ENCODE measurements at regions not wholly inside any gene's neighbourhood (a gene's known extent, or its start where the extent isn't known, plus 50 kb on each side); places are given as distances from the start of the nearest gene placed in this dataset.

GRCh38 chr15:61524545-61524944, 295.4 kb upstream of the RORA start:
- Histone ChIP-seq H2AFZ (ENCODE audit: low read depth, low read length, poor library complexity, severe bottlenecking) (no peak overlapping the region), H3K4me1 (ENCODE audit: control insufficient read depth in 1 of 2, insufficient read depth in 2 of 2, low read length in 2 of 2) (no peaks in the 10 kb centered on the region), H3K27me3 (ENCODE audit: insufficient read depth, low read length) (no peaks in the 10 kb centered on the region), H4K20me1 (ENCODE audit: insufficient read depth) (no peaks in the 10 kb centered on the region), H3K4me2 (ENCODE audit: low read length) (no peak overlapping the region), H3K27ac (ENCODE audit: low read depth, low read length) (no peak overlapping the region), H3K9me2 (ENCODE audit: insufficient read depth) (no peaks in the 10 kb centered on the region), H3K79me2 (ENCODE audit: insufficient read depth, low read length) (no peaks in the 10 kb centered on the region), H3K4me3 (replicated peaks in 1 of 2; ENCODE audit: low read depth in 1 of 2, low read length in 2 of 2) (no peak overlapping the region), H3K36me3 (ENCODE audit: control insufficient read depth in 1 of 2, insufficient read depth in 2 of 2, low read length in 2 of 2) (no peaks in the 10 kb centered on the region), H3K9me3 (ENCODE audit: control insufficient read depth in 1 of 2, insufficient read depth in 1 of 2, low read depth in 1 of 2, low read length in 2 of 2) (no peaks in the 10 kb centered on the region; a peak in 1 of 4 replicates), H3K9ac (ENCODE audit: low read length) (no peak overlapping the region)
- POLR2A ChIA-PET, result no interaction called here
- ATAC-seq, result no peak
- CTCF ChIA-PET, result no interaction called here
- intact Hi-C loops (cut with micrococcal nuclease), result no loop called here
- RAD21 ChIA-PET (ENCODE audit: low non-redundant PET in 1 of 2, low total read pairs in 2 of 2, uncharacterized antibody in 2 of 2, unreplicated experiment in 2 of 2), result no interaction called here
- no peak for TF ChIP-seq POLR2A (IDR thresholded peaks at IDR 0.05; ENCODE audit: borderline replicate concordance, extremely low read depth, insufficient read depth, insufficient read length)
- TF ChIP-seq SP1 (IDR thresholded peaks at IDR 0.05; ENCODE audit: low read depth), result no peak
- no peak for TF ChIP-seq CEBPB (IDR thresholded peaks at IDR 0.05; ENCODE audit: low read depth)
- BruUV-seq (replicated peaks), result no TSS peak
- DNase-seq (ENCODE audit: low read depth, low spot score), result no peak

GRCh38 chr15:61524086-61524485, 295.0 kb upstream of the RORA start:
- Histone ChIP-seq H3K4me1 (ENCODE audit: control insufficient read depth in 1 of 2, insufficient read depth in 2 of 2, low read length in 2 of 2) (no peaks in the 10 kb centered on the region), H3K4me2 (ENCODE audit: low read length) (no peak overlapping the region), H4K20me1 (ENCODE audit: insufficient read depth) (no peaks in the 10 kb centered on the region), H2AFZ (ENCODE audit: low read depth, low read length, poor library complexity, severe bottlenecking) (no peak overlapping the region), H3K79me2 (ENCODE audit: insufficient read depth, low read length) (no peaks in the 10 kb centered on the region), H3K9me2 (ENCODE audit: insufficient read depth) (no peaks in the 10 kb centered on the region), H3K9ac (ENCODE audit: low read length) (no peak overlapping the region), H3K36me3 (ENCODE audit: control insufficient read depth in 1 of 2, insufficient read depth in 2 of 2, low read length in 2 of 2) (no peaks in the 10 kb centered on the region), H3K9me3 (ENCODE audit: control insufficient read depth in 1 of 2, insufficient read depth in 1 of 2, low read depth in 1 of 2, low read length in 2 of 2) (no peaks in the 10 kb centered on the region; a peak in 1 of 4 replicates), H3K27ac (ENCODE audit: low read depth, low read length) (no peak overlapping the region), H3K4me3 (replicated peaks in 1 of 2; ENCODE audit: low read depth in 1 of 2, low read length in 2 of 2) (no peak overlapping the region), H3K27me3 (ENCODE audit: insufficient read depth, low read length) (no peaks in the 10 kb centered on the region)
- DNase-seq (ENCODE audit: low read depth, low spot score), result no peak
- TF ChIP-seq RAD21 (IDR thresholded peaks at IDR 0.05; ENCODE audit: low read depth) (no peak), POLR2A (IDR thresholded peaks at IDR 0.05; ENCODE audit: borderline replicate concordance, extremely low read depth, insufficient read depth, insufficient read length) (no peak), JUND (IDR thresholded peaks at IDR 0.05) (no peak), SRF (IDR thresholded peaks at IDR 0.05; ENCODE audit: low read depth) (no peak), ATF3 (IDR thresholded peaks at IDR 0.05) (no peak), REST (IDR thresholded peaks at IDR 0.05; ENCODE audit: low read depth) (no peak), FOSL1 (IDR thresholded peaks at IDR 0.05; ENCODE audit: low read depth) (no peak), TCF7L2 (IDR thresholded peaks at IDR 0.05; ENCODE audit: borderline replicate concordance, extremely low read depth, insufficient read depth, insufficient read length) (no peak), CEBPB (IDR thresholded peaks at IDR 0.05; ENCODE audit: low read depth) (no peak), YY1 (IDR thresholded peaks at IDR 0.05; ENCODE audit: extremely low read depth, insufficient replicate concordance, low read depth, low read length) (no peak), SP1 (IDR thresholded peaks at IDR 0.05; ENCODE audit: low read depth) (no peak)
- RAD21 ChIA-PET (ENCODE audit: low non-redundant PET in 1 of 2, low total read pairs in 2 of 2, uncharacterized antibody in 2 of 2, unreplicated experiment in 2 of 2), result no interaction called here
- POLR2A ChIA-PET, result no interaction called here
- intact Hi-C loops (cut with micrococcal nuclease), result no loop called here
- CTCF ChIA-PET, result no interaction called here
- BruUV-seq (replicated peaks), result no TSS peak
- ATAC-seq, result no peak
